ENCODE measurements at regions not wholly inside any gene's neighbourhood (a gene's known extent, or its start where the extent isn't known, plus 50 kb on each side); places are given as distances from the start of the nearest gene placed in this dataset.

DNA sequence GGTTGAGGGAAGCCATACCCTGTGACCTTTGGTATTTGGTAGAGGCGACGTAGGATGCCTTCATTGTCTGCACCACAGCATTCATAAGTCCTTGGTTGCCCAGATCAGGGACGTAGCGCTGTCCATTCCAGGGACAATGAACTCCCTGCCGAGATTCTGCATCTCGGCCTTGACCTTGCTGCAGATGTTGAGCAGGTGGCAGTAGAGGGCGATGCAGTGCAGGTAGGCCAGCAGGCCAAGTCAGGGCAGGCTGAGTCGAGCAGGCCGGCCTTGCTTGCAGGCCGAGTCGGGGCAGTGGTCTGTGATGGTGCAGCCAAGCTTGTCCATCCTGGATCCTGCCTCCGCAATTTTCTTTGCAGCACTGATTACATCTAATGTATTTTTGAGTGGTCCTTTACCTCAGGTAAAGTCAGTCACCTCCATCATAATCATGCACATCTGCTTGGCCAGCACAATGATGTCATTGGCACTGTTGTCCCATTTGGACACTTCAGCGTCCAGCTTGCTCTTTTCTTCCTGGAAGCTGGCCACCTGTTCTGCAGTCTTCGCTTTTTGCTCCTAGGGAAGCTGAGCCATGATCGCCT lies 93.4 kb upstream of the CCDC112 start:
- no peak for DNase-seq
- TF ChIP-seq, protein P1, sequence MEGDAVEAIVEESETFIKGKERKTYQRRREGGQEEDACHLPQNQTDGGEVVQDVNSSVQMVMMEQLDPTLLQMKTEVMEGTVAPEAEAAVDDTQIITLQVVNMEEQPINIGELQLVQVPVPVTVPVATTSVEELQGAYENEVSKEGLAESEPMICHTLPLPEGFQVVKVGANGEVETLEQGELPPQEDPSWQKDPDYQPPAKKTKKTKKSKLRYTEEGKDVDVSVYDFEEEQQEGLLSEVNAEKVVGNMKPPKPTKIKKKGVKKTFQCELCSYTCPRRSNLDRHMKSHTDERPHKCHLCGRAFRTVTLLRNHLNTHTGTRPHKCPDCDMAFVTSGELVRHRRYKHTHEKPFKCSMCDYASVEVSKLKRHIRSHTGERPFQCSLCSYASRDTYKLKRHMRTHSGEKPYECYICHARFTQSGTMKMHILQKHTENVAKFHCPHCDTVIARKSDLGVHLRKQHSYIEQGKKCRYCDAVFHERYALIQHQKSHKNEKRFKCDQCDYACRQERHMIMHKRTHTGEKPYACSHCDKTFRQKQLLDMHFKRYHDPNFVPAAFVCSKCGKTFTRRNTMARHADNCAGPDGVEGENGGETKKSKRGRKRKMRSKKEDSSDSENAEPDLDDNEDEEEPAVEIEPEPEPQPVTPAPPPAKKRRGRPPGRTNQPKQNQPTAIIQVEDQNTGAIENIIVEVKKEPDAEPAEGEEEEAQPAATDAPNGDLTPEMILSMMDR (IDR thresholded peaks at IDR 0.05) = 0 out of 2 replicates have a peak, but pooled peaks have one; percentile 15
- peaks cover 2% of the 10 kb centered on the region for H3K27me3 Mint-ChIP-seq (ENCODE audit: insufficient read depth)
- no peak overlapping the region for H3K4me3 Mint-ChIP-seq
- no peaks in the 10 kb centered on the region for H3K36me3 Mint-ChIP-seq (ENCODE audit: low read depth)
- no peaks in the 10 kb centered on the region for H3K9me3 Mint-ChIP-seq
- H3K27ac Mint-ChIP-seq = no peak overlapping the region
- peaks cover 30% of the 10 kb centered on the region for H3K4me1 Mint-ChIP-seq (ENCODE audit: low read depth)

DNA sequence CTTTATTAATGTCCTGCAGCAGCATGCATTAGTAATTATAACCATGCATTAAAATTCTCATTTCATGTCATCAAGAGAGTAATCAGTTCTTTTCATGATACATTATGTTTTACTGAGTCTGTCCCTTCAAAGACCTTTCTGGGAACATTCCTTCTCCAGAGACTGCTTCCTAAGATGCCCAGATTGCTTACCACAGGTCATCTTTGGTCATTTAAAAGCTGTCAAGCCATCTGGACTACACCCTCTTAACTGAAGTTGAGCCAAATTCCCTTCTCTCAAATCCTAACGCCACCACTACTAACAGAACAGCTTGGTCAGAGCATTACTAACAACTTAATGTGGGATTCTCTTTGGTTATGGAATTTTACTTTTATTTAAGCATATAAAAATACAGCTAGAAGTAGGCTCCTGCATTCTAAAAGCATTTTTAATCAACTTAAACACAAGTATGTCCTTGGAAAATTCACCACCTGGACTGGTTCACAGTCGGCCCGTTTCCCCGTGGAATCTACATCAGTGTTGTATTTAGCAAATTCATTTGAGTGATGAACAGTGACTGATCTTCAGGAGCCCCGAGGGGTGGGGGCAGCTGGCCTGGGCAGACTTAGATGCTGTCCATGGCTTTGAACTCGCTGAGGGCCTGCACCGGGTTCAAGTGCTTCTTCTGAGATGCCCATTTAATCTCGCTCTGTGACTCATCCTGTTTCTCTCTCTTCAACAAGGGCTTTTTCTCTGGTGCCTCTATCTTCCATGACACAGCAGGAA lies 92.8 kb upstream of the CCDC112 start:
- peak overlapping the region; percentile 21; the same call in 1 of the 2 replicates for H3K27ac Mint-ChIP-seq
- TF ChIP-seq, protein P1 (IDR thresholded peaks at IDR 0.05) = no peak
- peaks cover 2% of the 10 kb centered on the region for H3K27me3 Mint-ChIP-seq (ENCODE audit: insufficient read depth)
- H3K4me1 Mint-ChIP-seq (ENCODE audit: low read depth) = peaks cover 30% of the 10 kb centered on the region
- DNase-seq = peak; percentile 32
- no peaks in the 10 kb centered on the region for H3K36me3 Mint-ChIP-seq (ENCODE audit: low read depth)
- no peaks in the 10 kb centered on the region for H3K9me3 Mint-ChIP-seq
- no peak overlapping the region for H3K4me3 Mint-ChIP-seq

DNA sequence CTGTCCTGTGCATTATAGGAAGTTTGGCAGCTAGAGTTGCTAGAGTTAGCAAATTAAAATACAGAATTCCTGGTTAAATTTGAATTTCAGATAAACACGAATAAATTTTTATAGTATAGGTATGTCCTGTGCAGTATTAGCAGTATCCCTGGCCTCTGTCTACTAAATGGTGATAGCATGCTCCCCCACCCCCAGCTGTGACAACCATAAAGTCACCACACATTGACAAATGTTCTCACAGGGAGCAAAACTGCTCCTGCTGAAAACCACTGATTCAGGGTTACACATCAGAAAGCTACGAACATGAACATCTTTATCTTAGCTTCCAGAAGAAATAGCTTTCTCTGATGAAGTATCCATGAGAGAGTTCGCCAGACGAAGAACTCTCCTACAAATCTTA lies 91.8 kb upstream of the CCDC112 start:
- Mint-ChIP-seq H3K9me3 (no peaks in the 10 kb centered on the region), H3K4me1 (ENCODE audit: low read depth) (peaks cover 29% of the 10 kb centered on the region), H3K27me3 (ENCODE audit: insufficient read depth) (peaks cover 2% of the 10 kb centered on the region), H3K36me3 (ENCODE audit: low read depth) (no peaks in the 10 kb centered on the region), H3K4me3 (no peak overlapping the region), H3K27ac (no peak overlapping the region)
- TF ChIP-seq, protein P1 (IDR thresholded peaks at IDR 0.05) = no peak
- no peak for DNase-seq

DNA sequence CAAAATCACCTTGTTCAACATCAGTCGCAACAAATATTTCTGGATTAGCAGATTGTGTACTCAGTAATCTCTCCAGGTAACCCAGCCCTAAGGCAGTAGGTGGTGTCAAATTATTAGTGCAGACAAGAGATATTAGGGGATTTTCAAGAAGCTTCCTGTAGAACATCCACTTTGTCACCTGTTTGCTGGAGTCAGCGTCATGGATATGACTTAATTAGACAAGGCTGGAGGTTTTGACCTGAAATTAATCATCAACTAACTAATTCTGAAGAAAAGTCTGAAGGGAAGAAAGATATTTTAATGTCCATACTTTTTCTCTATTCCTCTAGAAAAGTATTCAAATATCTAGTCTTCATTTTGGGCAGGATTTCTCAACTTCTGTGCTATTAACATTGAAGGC lies 91.4 kb upstream of the CCDC112 start:
- TF ChIP-seq, protein P1 (IDR thresholded peaks at IDR 0.05) = no peak
- no peak for DNase-seq
- no peak overlapping the region for H3K4me3 Mint-ChIP-seq
- peaks cover 2% of the 10 kb centered on the region for H3K27me3 Mint-ChIP-seq (ENCODE audit: insufficient read depth)
- H3K4me1 Mint-ChIP-seq (ENCODE audit: low read depth) = peaks cover 25% of the 10 kb centered on the region
- H3K9me3 Mint-ChIP-seq = no peaks in the 10 kb centered on the region
- H3K27ac Mint-ChIP-seq = no peak overlapping the region
- H3K36me3 Mint-ChIP-seq (ENCODE audit: low read depth) = no peaks in the 10 kb centered on the region

DNA sequence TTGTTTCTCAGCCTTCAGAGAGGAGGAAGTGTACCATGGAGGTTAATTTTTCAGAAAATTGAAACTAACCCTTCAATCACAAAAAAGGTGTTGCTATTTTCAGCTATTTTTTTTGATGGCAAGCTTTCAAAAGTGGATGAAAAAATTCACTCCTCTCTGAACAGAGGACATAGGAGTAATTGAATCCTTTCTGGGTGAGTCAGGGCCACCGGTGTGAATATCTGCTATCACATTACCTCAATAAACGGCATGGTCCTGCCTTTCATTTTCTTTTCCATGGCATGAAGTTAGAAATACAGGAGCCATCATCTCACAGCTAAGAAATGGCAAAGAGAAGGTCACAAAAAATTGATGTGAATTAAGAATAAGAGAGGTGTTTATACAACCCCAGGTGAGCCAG lies 90.2 kb upstream of the CCDC112 start:
- peaks cover 23% of the 10 kb centered on the region for H3K4me1 Mint-ChIP-seq (ENCODE audit: low read depth)
- no peak overlapping the region for H3K4me3 Mint-ChIP-seq
- H3K36me3 Mint-ChIP-seq (ENCODE audit: low read depth) = no peaks in the 10 kb centered on the region
- no peak for DNase-seq
- TF ChIP-seq, protein P1 (IDR thresholded peaks at IDR 0.05) = no peak
- no peaks in the 10 kb centered on the region; the same call in 1 of the 2 replicates for H3K27me3 Mint-ChIP-seq (ENCODE audit: insufficient read depth)
- no peaks in the 10 kb centered on the region for H3K9me3 Mint-ChIP-seq
- H3K27ac Mint-ChIP-seq = no peak overlapping the region

Data from HFFc6 (cell line).